Right ventricle myocardium inferior (tissue), 1 donor: ENCODE measurements at regions not wholly inside any gene's neighbourhood (a gene's known extent, or its start where the extent isn't known, plus 50 kb on each side); places are given as distances from the start of the nearest gene placed in this dataset.

Source experiments
- ATAC-seq: fragments of 200-7000 bp; cut with Tn5 transposase; one replicate; pipeline ENCODE4 v1.9.1; 2020; ENCODE audit warnings: mild to moderate bottlenecking, moderate library complexity
- DNase-seq: peaks from one replicate; pipeline ENCODE4 v3.0.0; 2021; ENCODE audit errors: missing footprints
- intact Hi-C: fragments of 100-400 bp; cut with DNase I; formaldehyde crosslinking; loops from one replicate; pipeline ENCODE4 v1.11.0; 2022
- donor health status: DM: no; HTN: yes; CAD: no; lungs with severe emphysema.

DNA sequence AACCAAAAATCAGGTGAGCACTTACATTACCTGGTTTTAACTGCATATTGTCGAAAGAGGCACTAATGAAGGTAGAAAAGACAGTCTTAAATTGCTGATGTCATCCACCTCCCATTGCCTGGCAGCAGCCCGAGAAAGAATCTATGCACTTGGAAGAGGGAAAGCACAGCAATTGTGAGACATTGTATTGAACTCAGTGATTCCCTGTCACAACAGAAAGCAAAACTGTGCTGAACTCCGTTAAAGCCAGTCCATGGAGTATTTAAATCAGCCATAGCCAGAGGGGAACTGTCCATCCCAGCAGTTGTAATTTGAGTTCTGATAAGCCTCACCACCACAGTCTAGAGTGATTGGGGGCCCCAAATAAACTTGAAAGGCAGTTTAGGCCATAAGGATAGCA lies 466.6 kb upstream of the PCDH9 start:
- no peak for DNase-seq
- intact Hi-C loops = no loop called here
- ATAC-seq = no peak

DNA sequence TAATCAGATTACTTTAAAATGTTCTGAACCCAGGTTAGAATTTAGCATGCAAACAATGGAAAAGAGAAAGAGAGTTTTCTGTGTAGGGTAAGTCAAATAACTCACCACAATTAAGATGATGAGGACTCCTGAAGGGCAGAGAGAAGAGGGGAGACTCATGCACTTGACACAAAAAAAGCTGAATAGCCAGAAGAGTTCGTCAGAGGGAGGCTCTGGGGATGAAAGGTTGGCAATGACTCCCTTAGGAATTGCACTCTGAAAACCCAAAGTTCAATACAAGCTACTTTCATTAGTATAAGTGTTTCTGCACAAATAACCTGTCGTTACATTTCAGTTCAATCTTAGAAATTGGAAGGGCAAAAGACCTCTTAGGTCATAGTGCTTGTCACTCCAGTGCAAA lies 434.4 kb upstream of the PCDH9 start:
- intact Hi-C loops = no loop called here
- no peak for ATAC-seq

DNA sequence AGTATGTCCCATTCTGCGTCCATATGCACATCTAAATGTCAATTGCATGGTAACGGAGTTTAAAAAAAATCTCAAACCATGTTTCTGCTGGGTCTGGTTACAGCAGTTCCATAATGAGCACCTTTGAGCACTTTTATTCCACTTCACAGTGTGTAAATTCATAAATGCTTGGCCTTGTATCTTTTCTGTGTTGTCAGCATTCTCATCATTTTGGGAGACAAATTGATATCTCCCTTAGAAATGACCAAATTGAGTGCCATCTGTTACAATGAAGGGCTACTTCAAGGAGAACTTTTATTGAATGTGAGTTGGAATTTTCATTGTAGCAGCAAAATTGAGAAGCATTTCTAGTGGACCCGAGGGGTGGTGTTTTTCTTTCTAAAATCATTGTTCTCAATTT lies 432.9 kb upstream of the PCDH9 start:
- no peak for ATAC-seq
- intact Hi-C loops = no loop called here
- DNase-seq = no peak

More for the DNA sequence above, 434.4 kb upstream of the PCDH9 start:
- DNase-seq = no peak

DNA sequence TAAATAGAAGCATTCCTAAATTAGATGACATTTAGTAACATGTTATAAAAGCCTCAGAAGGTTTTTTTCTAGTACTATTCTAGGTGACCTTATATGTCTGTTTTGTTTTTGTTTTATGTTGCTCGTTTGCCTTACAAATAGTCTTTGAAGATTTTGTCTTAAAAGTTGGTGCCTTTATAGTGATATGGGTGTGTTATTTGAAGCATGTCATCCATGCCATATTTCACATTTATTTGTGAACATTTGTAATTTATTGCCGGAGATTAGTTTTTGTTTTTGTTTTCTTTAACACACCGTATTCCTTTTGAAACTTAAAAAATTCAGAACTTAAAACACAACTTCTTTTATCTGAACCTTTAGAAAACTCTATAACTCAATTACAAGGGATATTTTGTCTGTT lies 422.8 kb upstream of the PCDH9 start:
- intact Hi-C loops = no loop called here
- ATAC-seq = no peak
- no peak for DNase-seq

DNA sequence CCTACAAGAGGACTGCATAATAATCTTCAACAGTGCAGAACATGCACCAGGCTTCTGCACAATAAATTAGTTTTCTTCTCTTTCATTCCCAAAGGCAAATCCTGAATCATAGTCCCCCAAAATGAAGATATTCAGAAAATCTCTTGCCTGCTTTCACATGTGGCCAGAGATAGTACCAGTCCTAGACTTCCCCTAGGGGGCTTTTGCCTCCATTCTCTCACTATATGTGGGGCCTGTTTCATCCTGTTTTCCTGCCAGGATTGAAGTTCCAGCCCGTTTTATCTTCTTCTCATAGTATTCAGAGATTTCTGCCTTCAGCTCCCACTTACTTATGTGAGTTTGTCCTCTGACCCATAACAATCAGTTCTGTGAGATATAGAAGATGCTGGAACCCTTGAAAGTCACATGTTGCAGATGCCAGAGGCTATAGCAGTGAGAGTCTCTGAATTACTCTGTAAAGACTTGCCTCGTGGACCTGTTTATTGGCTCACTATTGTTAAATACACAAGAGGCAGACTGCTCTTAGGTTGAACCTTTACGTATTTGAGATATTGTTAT lies 421.9 kb upstream of the PCDH9 start:
- intact Hi-C loops = no loop called here
- DNase-seq (no peak), ATAC-seq (no peak)

DNA sequence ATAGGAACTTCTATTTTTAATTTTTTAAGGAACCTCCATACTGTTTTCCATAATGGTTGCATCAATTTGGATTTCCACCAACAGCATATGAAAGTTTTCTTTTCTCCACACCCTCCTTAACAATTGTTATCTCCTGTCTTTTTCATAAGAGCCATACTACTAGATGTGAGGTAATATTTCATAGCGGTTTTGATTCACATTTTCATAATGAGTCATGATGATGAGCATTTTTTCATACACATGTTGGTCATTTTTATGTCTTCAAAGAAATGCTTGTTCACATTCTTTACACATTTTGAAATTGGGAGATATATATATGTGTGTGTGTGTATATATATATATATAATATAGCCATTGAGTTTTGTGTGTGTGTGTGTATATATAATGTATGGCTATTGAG lies 420.3 kb upstream of the PCDH9 start:
- no peak for DNase-seq
- ATAC-seq = no peak
- intact Hi-C loops = no loop called here

DNA sequence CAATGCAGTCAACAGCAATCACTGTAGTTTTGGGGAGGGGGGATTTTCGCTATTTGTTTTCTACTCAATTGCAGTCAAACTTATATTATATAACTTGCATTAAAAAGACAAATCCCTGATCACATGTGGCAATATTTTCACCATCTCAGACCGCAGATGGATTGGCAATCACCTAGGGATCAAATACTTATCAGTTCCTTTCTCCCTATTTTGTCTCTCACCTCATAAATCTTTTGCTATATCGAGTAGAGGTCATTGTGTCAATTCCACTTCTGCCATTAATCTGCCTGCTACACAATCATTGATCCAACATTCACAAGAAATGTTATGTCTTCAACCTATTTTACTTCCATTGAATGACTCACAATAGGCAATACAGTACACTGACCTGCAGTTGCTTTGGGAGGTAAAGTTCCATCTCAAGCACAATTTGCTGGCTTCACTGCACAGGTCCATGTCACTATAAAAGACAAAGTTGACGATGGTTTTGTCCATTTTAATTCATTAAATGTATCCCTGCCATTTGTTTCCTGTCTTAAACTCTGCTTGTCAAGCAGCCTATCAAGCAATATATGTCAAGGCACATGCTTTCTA lies 415.8 kb upstream of the PCDH9 start:
- DNase-seq (no peak), ATAC-seq (no peak)
- intact Hi-C loops = no loop called here

DNA sequence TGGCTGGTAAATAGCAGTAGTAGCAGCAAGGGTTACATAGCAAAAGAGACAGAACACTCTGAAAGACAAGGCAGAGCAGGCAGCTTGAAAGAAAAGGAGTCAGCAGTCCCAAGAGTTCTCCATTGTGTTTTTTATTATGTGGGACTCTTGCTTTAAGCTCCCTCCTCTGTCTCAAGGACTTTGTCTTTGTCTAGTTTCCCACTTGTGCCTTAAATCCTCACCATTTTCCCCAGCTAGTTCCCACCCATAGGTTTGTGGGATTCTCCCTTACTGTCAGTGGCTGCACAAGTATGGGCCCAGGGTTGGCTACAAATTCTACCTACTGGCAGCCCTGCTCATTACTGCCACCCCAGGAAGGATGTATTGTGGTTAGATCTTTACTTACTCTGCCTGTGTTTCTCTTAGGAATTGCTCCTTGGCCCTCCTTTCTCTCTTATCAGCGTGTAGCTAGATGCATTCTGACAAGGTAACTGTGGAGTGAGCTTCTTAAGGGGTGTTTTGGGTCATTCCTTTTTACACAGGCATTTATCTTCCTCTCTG lies 413.4 kb upstream of the PCDH9 start:
- intact Hi-C loops = loop anchor here (5.0 kb wide), 1 partner anchor 101 kb away; no protein-coding TSS in a partner anchor
- ATAC-seq (no peak), DNase-seq (no peak)

DNA sequence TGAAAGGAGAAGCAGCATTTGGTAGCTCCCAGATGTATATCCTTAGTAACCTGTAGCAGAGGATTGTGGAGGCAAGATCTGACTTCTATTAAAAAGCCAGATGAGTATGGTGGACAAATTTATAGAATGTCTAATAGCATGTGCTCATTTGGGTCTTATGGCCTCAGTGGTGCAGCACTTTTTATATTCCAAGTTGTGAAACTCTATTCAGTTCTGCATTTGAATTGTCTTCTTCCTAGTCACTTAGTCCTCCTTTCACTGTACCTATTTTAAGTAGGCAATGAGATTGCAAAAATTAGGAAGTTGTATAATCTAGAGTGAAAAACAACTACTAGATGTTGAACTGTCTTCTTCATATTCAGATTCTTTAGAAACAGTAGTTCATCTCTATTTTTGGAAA lies 412.5 kb upstream of the PCDH9 start:
- no peak for ATAC-seq
- intact Hi-C loops = loop anchor here (5.0 kb wide), 1 partner anchor 100 kb away; no protein-coding TSS in a partner anchor
- no peak for DNase-seq

DNA sequence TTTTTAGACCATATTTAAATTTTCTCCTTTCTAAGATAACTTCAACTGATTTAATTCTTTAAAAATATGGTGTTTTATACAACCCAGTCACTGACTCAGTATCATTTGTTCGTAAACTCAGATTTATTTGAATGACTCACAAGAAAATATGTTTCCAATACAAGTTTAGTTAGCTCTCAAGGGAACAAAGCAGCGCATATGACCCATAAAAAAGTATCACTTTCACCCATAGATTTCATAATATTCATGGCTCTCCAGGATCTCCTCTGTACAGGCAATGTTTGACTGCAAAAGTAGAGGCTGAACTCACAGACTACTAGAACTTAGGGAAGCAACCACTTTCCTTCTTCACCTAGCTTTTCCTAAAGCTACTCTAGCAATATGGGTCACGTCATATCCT lies 405.6 kb upstream of the PCDH9 start:
- ATAC-seq = no peak
- intact Hi-C loops = no loop called here
- no peak for DNase-seq

DNA sequence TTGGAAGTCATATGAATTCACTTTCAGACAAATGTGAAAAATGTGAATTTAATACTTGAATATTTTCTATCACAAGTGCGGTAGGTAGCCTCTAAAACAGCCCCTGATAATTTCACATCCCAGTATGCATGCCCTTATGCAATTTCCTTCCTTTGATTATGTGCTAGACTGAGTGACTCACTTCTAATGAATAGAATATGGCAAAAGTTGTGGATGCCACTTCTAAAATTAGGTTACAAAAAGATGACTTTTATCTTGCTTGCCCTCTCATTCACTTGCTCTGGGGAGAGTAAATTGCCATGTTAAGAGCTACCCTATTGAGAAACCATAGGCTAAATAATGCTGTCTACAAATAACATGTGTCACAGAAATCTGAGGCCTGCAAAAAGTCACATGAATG lies 402.5 kb upstream of the PCDH9 start:
- DNase-seq (no peak), ATAC-seq (no peak)
- intact Hi-C loops = no loop called here

DNA sequence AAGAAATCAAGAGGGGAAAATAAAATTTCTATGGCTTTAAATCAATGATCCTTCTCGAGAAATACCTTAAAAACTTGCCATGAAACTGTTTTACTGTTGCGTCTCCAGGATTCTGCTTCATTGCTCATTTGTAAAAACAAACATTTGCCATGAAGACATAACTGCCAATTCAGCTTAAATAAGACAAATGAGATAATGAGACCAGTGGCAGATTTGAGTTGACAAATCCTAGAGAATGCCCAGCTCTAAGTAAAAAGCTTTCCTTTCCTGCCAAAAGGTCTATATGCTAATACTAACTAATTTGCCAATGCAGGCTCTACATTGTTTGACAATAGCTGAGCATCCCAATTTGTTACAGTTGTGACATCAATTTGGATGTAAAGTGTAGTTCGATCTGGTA lies 400.5 kb upstream of the PCDH9 start:
- no peak for ATAC-seq
- intact Hi-C loops = no loop called here

DNA sequence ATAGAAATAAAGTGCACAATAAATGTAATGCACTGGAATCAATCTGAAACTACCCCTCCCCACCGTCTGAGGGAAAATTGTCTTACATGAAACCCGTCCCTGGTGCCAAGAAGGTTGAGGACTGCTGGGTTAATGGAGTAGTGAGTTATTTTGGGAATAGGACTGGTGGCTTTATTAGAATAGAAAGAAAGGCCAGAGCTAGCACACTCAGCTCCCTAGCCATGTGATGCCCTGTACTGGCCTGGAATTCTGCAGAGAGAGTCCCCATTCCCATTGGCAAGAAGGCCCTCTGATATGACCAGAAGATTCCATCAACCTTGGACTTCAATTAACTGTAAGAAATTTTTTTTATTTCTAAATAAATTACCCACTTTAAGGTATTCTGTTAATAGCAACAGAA lies 393.5 kb upstream of the PCDH9 start:
- intact Hi-C loops = no loop called here
- no peak for ATAC-seq
- no peak for DNase-seq

More for the DNA sequence above, 400.5 kb upstream of the PCDH9 start:
- DNase-seq = no peak

DNA sequence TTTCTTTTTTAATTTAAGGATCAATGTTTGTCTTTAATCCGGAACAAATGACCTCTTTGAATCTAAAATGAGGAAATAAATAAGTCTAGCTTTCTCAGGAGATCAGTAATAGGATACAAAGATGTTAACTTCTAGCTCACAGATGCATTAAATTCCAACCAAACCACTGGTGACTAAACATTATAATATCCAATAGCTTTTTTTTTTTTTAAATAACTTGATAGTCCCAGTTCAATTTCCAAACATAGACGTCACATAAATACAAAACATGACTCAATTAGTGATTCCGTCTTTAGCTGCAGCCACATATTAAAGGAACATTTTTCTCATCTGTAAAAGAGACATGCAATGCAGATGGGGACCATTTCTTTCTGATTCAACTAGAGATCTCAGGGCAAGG lies 390.5 kb upstream of the PCDH9 start:
- intact Hi-C loops = no loop called here
- no peak for DNase-seq
- no peak for ATAC-seq

DNA sequence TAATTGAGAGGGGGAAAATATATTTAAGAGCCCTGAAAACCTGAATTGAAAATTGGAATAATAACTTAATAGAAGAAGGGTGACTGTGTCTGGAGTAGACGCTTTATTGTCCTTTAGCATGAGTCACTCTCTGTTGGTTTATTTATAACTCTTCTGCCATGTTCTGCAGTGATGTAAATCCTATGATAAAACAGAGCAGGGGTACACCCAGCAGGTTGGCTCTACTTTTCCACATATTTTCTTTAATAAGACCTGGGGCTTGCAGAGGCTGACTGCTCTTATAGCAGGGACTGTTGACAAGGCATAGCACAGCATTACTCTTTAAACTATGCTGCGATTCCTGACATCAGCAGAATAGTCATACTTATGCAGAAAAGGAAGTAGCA lies 389.9 kb upstream of the PCDH9 start:
- DNase-seq (no peak), ATAC-seq (no peak)
- intact Hi-C loops = no loop called here

DNA sequence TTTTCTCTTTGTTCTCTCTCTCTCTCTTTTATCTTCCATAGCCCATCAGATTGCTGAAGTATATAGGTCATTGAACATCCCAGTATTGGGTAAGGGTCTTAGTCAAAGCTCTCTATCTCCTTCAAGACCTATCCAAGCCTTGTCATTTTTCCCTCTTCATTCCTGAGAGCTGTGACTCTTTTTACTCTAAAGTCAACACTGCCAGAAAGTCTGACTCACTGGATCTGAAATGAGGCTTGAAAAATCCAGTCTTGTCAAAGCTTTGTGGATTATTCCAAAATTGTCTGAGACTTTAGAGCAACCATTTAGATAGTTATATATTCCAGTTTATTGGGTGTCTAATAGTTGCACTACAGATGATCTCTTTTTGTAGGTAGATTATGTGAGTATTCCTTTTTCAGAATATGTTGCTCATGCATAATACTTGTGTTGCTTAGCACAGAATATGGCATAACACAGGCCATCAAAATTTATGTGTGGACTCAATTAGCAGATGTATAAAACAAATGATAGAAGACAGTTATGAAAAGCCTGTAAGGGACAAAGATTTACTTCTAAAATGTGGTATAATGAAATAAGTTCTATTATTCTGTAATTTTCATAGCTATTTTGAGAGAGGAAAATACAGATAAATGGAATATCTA lies 389.3 kb upstream of the PCDH9 start:
- DNase-seq = no peak
- no peak for ATAC-seq
- intact Hi-C loops = no loop called here

DNA sequence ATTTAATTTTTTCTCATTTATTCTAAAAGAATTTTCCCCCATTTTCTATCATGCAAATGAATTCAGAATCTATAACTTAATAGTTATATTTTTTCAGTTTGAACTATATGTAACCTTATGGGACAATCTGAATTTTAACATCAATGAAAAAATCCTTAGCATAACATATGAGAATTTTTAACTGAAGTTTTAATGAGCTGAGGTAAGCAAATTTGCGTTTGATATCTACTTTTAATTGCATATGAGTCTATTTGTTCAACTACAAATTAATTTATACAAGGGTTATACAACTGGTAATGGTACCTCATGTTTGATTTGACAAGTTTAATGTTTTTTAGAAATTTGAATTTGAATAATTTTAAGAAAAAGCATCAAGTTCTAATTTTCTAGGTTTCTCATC lies 384.4 kb upstream of the PCDH9 start:
- intact Hi-C loops = no loop called here
- DNase-seq = no peak

DNA sequence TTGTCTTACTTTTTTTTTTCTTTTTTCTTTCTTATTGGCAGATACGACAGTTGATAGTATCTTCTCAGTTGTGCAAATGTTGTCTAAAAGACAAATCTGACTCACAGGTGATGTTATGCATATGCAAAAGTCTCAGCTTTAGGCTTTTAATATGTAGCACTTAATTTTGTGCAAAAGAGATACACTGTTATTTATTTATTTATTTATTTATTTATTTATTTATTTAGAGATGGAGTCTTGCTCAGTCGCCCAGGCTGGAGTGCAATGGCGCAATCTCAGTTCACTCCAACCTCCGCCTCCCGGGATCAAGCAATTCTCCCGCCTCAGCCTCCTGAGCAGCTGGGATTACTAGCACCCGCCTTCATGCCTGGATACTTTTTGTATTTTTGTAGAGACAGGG lies 383.9 kb upstream of the PCDH9 start:
- ATAC-seq (no peak), DNase-seq (no peak)
- intact Hi-C loops = no loop called here

More for the DNA sequence above, 384.4 kb upstream of the PCDH9 start:
- no peak for ATAC-seq

DNA sequence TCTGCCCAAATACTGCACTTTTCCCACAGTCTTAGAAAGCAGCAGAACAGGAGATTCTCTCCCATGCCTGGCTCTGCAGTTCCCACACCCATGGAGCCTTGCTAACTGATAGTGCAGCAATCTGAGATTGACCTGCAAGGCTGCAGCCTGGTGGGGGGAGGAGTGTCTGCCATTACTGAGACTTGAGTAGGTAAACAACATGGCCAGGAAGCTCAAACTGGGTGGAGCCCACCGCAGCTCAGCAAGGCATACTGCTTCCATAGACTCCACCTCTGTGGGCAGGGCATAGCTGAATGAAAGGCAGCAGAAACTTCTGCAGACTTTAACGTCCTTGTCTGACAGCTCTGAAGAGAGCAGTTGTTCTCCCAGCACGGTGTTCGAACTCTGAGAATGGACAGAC lies 358.5 kb upstream of the PCDH9 start:
- ATAC-seq = no peak
- DNase-seq = no peak
- intact Hi-C loops = no loop called here

DNA sequence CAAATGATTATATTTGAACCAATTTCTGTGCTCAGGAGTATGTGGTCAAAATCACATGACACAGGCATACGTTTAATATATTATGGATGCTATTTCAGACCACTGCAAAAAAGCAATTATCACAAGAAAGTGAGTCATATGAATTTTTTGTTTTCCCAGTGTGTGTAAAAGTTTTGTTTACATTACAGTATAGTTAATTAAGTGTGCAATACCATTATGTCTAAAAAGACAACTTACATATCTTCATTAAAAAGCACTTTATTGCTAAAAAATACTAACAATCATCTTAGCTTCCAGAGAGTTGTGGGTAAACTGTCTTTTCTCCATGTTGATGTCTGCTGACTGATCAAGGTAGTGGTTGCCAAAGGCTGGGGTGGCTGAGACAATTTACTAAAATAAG lies 347.2 kb upstream of the PCDH9 start:
- DNase-seq = no peak
- no peak for ATAC-seq
- intact Hi-C loops = no loop called here
